ENCODE measurements at regions not wholly inside any gene's neighbourhood (a gene's known extent, or its start where the extent isn't known, plus 50 kb on each side); places are given as distances from the start of the nearest gene placed in this dataset.

DNA sequence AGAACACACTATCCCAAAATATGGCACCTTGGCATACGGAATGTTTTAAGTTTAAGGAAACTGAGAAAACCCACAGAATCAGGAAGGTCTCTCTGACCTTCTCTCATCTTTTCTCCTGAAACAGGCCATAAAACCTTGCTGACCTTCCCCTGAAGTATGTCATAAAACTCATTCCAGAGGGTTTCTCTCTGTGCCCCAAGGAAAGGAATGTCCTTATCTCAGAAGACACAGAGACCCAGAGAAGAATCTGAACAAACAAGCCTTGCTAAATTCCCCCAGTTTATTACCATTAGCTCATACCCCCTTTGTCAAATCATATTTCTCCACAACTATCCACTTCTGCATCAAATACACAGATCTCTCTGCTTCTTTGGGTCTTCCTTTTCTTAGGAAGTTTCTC, 603.1 kb downstream of the MCTP2 start:
- no peak overlapping the region for H3K27ac ChIP-seq
- TF ChIP-seq, protein P1, sequence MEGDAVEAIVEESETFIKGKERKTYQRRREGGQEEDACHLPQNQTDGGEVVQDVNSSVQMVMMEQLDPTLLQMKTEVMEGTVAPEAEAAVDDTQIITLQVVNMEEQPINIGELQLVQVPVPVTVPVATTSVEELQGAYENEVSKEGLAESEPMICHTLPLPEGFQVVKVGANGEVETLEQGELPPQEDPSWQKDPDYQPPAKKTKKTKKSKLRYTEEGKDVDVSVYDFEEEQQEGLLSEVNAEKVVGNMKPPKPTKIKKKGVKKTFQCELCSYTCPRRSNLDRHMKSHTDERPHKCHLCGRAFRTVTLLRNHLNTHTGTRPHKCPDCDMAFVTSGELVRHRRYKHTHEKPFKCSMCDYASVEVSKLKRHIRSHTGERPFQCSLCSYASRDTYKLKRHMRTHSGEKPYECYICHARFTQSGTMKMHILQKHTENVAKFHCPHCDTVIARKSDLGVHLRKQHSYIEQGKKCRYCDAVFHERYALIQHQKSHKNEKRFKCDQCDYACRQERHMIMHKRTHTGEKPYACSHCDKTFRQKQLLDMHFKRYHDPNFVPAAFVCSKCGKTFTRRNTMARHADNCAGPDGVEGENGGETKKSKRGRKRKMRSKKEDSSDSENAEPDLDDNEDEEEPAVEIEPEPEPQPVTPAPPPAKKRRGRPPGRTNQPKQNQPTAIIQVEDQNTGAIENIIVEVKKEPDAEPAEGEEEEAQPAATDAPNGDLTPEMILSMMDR (IDR thresholded peaks at IDR 0.05) = no peak
- TF ChIP-seq ZFX (IDR thresholded peaks at IDR 0.05; ENCODE audit: borderline replicate concordance) = no peak

DNA sequence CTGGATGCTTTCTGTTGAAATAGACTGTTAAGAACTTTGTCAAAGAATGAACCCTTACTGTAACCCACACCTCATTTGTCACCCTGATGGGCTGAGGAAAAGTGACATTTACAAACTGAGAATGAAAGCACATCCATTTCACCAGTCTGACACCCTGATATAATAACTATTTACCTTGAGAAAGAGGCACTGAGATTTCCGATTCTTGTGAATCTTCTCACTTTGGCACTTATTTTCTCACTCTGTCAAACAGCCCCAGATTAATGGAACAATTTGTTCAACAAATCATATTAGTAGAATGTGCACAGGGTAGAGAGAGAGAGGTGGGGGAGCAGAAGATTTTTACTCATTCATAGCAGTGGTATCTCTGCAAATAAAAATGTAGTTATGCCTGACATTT, 606.9 kb downstream of the MCTP2 start:
- TF ChIP-seq, protein P1 (IDR thresholded peaks at IDR 0.05) = no peak
- no peak for TF ChIP-seq ZFX (IDR thresholded peaks at IDR 0.05; ENCODE audit: borderline replicate concordance)

DNA sequence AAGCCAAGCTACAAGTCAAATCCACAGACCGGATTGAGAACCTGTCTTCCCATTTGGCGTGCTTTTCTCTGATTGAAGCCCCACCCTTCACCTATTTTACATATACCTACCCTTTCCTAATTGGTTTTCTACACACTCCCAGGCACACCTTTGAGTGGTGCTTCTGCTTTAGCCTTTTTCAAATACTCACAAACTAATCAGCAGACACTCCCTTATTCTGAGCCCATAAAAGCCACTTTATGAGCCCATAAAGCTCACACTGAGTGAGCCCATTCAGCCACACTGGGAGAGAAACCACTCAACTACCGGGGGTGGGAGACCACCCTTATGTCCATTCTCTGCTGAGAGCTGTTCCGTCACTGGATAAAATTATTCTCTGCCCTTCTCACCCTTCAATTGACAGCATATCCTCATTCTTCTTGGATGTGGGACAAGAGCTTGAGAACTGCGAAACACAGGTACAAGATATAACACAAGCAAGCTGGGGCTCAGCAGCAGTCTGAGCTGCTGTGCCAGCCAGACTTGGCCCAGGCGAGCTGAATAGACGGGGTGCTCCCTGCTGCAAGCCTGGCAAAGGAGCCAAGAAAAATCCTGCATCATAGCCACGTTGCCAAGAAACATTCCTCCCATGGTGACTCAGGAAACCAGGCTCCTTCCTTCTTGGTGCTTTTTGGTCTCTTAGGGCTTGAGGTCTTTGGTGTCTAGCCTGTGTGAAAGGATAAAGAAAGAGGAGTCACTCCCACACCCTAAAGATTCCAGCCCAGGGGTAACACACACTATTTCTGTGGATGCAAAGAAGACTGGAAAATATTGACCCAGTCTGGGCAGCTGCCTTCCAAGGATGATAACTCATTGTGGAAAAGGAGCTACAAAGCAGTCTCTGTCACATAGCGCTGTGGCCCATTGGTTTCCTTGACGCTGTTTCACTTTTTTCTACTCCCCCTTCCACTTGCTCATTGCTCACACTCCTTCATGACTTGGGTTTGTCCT, 609.7 kb downstream of the MCTP2 start:
- TF ChIP-seq, protein P1 (IDR thresholded peaks at IDR 0.05) = no peak

More for the DNA sequence above, 606.9 kb downstream of the MCTP2 start:
- no peak overlapping the region for H3K27ac ChIP-seq

DNA sequence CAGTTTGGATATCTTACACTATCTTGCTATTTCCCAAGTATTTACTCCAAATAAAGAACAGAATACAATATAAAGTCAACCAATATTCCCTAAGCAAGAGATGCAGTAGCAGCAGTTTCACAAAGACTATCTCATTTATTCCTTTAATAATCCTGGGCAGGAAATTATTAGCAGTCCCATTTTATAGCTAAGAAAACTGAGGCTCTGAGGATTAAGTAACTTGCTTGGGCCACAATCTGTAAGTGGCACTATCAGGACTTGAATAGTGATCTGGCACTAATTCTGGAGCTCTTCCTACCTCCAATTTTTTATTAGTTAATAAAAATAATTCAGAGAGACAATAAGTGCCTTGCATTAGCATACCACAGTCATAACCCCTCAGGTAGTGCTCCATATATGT, 611.7 kb downstream of the MCTP2 start:
- TF ChIP-seq ZFX (IDR thresholded peaks at IDR 0.05; ENCODE audit: borderline replicate concordance) = no peak
- TF ChIP-seq, protein P1 (IDR thresholded peaks at IDR 0.05) = no peak
- no peak overlapping the region for H3K27ac ChIP-seq

More for the DNA sequence above, 609.7 kb downstream of the MCTP2 start:
- H3K27ac ChIP-seq = no peak overlapping the region

DNA sequence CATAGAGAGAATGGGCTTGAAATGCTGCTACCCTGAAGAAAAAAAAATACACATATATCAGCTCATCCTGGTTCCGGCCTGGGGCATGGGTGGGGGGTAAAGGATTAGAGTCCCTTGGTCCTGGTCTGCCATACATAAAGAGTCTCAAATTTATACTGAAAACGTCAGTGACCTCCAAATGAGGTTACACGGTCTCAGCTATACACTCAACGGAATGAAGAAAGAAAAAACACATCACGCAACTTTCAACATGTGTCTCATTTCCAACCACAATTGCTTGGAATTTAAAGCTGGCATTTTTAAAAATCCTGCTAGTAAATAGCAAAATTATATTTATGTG, 612.8 kb downstream of the MCTP2 start:
- TF ChIP-seq, protein P1 (IDR thresholded peaks at IDR 0.05) = no peak
- TF ChIP-seq ZFX (IDR thresholded peaks at IDR 0.05; ENCODE audit: borderline replicate concordance) = no peak
- H3K27ac ChIP-seq = no peak overlapping the region

DNA sequence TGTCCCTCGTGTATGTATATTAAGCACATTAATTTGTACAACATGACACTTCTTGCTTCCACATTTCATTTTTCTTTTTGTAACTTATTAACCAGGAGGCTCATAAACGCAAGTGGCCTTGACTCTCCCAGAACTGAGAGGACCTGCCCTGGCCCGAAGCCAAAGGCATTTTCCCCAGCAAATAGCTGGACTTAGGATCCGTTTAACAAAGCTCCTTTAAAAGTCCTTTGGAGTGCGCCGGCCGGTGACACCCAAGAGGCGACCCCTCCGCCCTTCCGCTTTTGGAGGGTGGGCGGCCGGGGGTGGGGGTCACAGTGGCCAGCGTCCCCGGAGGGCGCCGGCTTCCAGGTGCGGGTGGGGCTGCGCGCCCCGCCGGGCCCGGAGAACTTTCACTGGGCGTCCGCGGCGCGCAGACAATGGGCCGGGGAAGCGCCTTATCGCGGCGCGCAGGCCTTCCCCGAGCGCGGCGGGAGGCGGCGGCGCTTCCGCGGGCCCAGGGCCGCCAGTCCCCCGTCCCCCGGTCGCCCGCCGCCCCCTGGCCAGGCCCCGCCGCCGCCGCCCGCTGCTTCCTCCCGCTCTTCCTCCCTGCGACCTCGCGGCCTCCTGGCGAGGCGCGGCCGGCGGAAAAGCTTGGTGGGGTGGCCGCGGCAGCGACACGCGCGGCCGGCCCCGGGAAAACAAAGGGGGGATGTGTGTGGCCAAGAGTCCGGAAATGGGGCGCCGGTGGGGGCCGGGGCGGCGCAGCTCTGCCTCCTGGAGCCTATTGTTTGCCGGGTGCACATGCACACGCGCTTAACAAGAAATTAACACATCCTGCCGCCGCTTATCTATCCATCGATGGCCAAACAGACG, 613.4 kb downstream of the MCTP2 start:
- TF ChIP-seq, protein P1 (IDR thresholded peaks at IDR 0.05) = no peak
- TF ChIP-seq ZFX (IDR thresholded peaks at IDR 0.05; ENCODE audit: borderline replicate concordance) = no peak
- H3K27ac ChIP-seq = no peak overlapping the region

DNA sequence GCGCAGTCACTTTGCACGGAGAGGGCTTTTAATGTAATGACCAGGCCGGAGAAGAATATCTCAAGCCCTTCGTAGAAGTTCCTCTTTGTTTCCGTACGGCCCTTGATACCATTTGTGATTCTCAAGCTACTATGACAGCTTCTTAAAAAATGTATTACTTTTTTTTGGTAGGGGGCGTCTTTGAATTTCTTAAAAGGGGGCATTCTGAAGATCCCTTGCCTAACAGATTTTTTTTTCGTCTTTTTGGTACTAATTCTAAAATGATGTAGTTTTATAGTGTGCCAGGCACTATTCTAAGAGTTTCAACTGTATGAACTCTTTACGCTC, 614.0 kb downstream of the MCTP2 start:
- TF ChIP-seq, protein P1 (IDR thresholded peaks at IDR 0.05) = no peak
- no peak for TF ChIP-seq ZFX (IDR thresholded peaks at IDR 0.05; ENCODE audit: borderline replicate concordance)

More for the DNA sequence above, 614.0 kb downstream of the MCTP2 start:
- H3K27ac ChIP-seq = no peak overlapping the region

All from 22Rv1 (cell line).